Loucy (cell line): ENCODE measurements at regions not wholly inside any gene's neighbourhood (a gene's known extent, or its start where the extent isn't known, plus 50 kb on each side); places are given as distances from the start of the nearest gene placed in this dataset.

Experiments used
- H2AFZ ChIP-seq: fragments of 200-600 bp; sonication (generic); 2 replicates; pipeline ENCODE4 v1.6.0; 2016; ENCODE audit warnings: antibody characterized with exemption, mild to moderate bottlenecking, low read length, moderate library complexity
- H3F3A ChIP-seq: fragments of 200-600 bp; 2 replicates; pipeline ENCODE4 v1.6.0; 2016; ENCODE audit warnings: antibody characterized with exemption, low read depth, mild to moderate bottlenecking
- H3K27me3 ChIP-seq: fragments of 200-600 bp; sonication (generic); 2 replicates; pipeline ENCODE4 v1.6.1; 2014; ENCODE audit warnings: low read length, mild to moderate bottlenecking; ENCODE audit not compliant: insufficient read depth, poor library complexity, severe bottlenecking
- H3K36me3 ChIP-seq: fragments of 200-600 bp; sonication (generic); 2 replicates; pipeline ENCODE4 v1.6.1; 2016; ENCODE audit warnings: low read length; ENCODE audit not compliant: insufficient read depth
- H3K4me1 ChIP-seq: fragments of 200-600 bp; sonication (generic); 2 replicates; pipeline ENCODE4 v1.5.1; 2014; ENCODE audit warnings: low read length, mild to moderate bottlenecking; ENCODE audit not compliant: insufficient read depth, poor library complexity, severe bottlenecking
- H3K4me2 ChIP-seq: fragments of 200-600 bp; sonication (generic); 2 replicates; pipeline ENCODE4 v1.6.0; 2014; ENCODE audit warnings: antibody characterized with exemption, low read length, low read depth, mild to moderate bottlenecking; ENCODE audit not compliant: poor library complexity, severe bottlenecking
- H3K4me3 ChIP-seq: fragments of 200-600 bp; sonication (generic); 2 replicates; pipeline ENCODE4 v1.5.1; 2014; ENCODE audit warnings: low read length, mild to moderate bottlenecking, mixed read lengths; ENCODE audit not compliant: poor library complexity, severe bottlenecking
- H3K79me2 ChIP-seq: fragments of 200-600 bp; sonication (generic); 2 replicates; pipeline ENCODE4 v1.6.1; 2014; ENCODE audit warnings: low read length; ENCODE audit not compliant: insufficient read depth
- H3K9ac ChIP-seq: fragments of 200-600 bp; sonication (generic); 2 replicates; pipeline ENCODE4 v1.6.0; 2014; ENCODE audit warnings: mild to moderate bottlenecking, low read depth, low read length, moderate library complexity; ENCODE audit not compliant: poor library complexity, severe bottlenecking
- H3K9me2 ChIP-seq: fragments of 200-600 bp; sonication (generic); replicated peaks from 2 replicates; pipeline ENCODE4 v1.6.1; 2016; ENCODE audit warnings: low read depth, low read length, mixed read lengths
- H3K9me3 ChIP-seq: fragments of 200-600 bp; sonication (generic); 2 replicates; pipeline ENCODE4 v1.6.1; 2014; ENCODE audit warnings: mild to moderate bottlenecking, antibody characterized with exemption, low read length, low read depth; ENCODE audit not compliant: insufficient read depth
- H4K20me1 ChIP-seq: fragments of 200-600 bp; sonication (generic); 2 replicates; pipeline ENCODE4 v1.6.0; 2014; ENCODE audit warnings: antibody characterized with exemption, low read length, mild to moderate bottlenecking; ENCODE audit not compliant: insufficient read depth, poor library complexity, severe bottlenecking
- EZH2phosphoT487 ChIP-seq: fragments of 200-600 bp; IDR thresholded peaks from 2 replicates; pipeline ENCODE4 v1.6.1; 2018; ENCODE audit warnings: antibody characterized with exemption, mild to moderate bottlenecking, moderate library complexity, borderline replicate concordance
- TF ChIP-seq, protein P1 (sequence below): fragments of 200-600 bp; sonication (generic); conservative IDR thresholded peaks from 2 replicates; pipeline ENCODE4 v1.5.1; 2014; ENCODE audit warnings: mild to moderate bottlenecking, antibody characterized with exemption, low read length

DNA sequence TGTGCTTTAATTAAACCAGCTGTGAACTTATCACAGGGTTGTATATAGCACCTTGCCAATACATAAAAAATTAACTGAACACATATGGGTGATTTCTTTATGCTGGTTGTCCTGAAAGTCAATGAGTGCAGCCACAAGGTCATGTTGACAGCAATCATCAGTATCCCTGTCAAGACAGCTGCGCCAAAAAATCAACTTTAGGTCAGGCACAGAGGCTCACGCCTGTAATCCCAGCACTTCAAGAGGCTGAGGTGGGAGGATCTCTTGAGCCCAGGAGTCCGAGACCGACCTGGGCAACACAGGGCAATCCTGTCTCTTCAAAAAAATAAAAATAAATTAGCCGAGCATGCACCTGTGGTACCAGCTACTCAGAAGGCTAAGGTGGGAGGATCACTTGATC, 707.3 kb downstream of the SI start:
- Histone ChIP-seq H3K79me2 (no peaks in the 10 kb centered on the region), H3K9ac (no peak overlapping the region), H4K20me1 (no peaks in the 10 kb centered on the region), H3K9me3 (no peaks in the 10 kb centered on the region), H3K27me3 (no peaks in the 10 kb centered on the region), H3K9me2 (no peaks in the 10 kb centered on the region), H3F3A (no peaks in the 10 kb centered on the region), H3K4me2 (no peak overlapping the region), H3K4me3 (no peak overlapping the region), H3K4me1 (no peaks in the 10 kb centered on the region), H2AFZ (no peak overlapping the region), H3K36me3 (no peaks in the 10 kb centered on the region)
- no peak for TF ChIP-seq EZH2phosphoT487
- TF ChIP-seq, protein P1, sequence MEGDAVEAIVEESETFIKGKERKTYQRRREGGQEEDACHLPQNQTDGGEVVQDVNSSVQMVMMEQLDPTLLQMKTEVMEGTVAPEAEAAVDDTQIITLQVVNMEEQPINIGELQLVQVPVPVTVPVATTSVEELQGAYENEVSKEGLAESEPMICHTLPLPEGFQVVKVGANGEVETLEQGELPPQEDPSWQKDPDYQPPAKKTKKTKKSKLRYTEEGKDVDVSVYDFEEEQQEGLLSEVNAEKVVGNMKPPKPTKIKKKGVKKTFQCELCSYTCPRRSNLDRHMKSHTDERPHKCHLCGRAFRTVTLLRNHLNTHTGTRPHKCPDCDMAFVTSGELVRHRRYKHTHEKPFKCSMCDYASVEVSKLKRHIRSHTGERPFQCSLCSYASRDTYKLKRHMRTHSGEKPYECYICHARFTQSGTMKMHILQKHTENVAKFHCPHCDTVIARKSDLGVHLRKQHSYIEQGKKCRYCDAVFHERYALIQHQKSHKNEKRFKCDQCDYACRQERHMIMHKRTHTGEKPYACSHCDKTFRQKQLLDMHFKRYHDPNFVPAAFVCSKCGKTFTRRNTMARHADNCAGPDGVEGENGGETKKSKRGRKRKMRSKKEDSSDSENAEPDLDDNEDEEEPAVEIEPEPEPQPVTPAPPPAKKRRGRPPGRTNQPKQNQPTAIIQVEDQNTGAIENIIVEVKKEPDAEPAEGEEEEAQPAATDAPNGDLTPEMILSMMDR = no peak

DNA sequence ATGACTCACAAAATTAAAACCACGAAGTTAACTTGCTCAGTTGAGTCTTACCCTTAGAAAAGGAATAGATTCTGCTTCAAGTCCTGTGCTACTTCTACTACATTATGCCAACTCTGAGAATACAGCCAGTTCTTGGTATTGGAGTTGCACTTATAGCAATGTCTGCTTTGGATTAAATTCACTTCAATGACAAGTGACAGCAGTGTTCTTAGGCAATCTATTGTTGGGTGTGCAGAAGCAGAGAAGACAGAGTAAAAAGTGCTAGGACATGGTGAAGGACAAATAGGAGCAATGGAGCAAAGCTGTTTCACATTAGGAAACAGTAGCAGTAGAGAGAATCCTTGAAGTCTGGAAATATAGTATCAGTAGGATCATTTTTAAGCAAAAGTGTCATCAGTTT, 713.1 kb downstream of the SI start:
- Histone ChIP-seq H2AFZ (no peak overlapping the region), H3F3A (no peaks in the 10 kb centered on the region)

GRCh38 chr3:164364111-164364510, 714.2 kb downstream of the SI start:
- no peak for TF ChIP-seq EZH2phosphoT487
- TF ChIP-seq, protein P1 = no peak
- H3K9me2 ChIP-seq = no peaks in the 10 kb centered on the region

More for the DNA sequence above, 713.1 kb downstream of the SI start:
- Histone ChIP-seq H3K4me1 (no peaks in the 10 kb centered on the region), H3K79me2 (no peaks in the 10 kb centered on the region), H3K27me3 (no peaks in the 10 kb centered on the region), H4K20me1 (no peaks in the 10 kb centered on the region), H3K9me3 (no peaks in the 10 kb centered on the region), H3K4me2 (no peak overlapping the region), H3K9me2 (no peaks in the 10 kb centered on the region), H3K9ac (no peak overlapping the region), H3K4me3 (no peak overlapping the region), H3K36me3 (no peaks in the 10 kb centered on the region)
- no peak for TF ChIP-seq EZH2phosphoT487
- TF ChIP-seq, protein P1 = no peak

More at GRCh38 chr3:164364111-164364510, 714.2 kb downstream of the SI start:
- Histone ChIP-seq H3K9ac (no peak overlapping the region), H3K27me3 (no peaks in the 10 kb centered on the region), H3K4me3 (no peak overlapping the region), H3F3A (no peaks in the 10 kb centered on the region), H3K9me3 (no peaks in the 10 kb centered on the region), H2AFZ (no peak overlapping the region), H3K4me1 (no peaks in the 10 kb centered on the region), H4K20me1 (no peaks in the 10 kb centered on the region), H3K79me2 (no peaks in the 10 kb centered on the region), H3K4me2 (no peak overlapping the region), H3K36me3 (no peaks in the 10 kb centered on the region)
